Activated T-helper 17 cell treated with anti-CD3 and anti-CD28 coated beads, Interleukin-2, amount 50 U/mL, for 72 hours (primary cell): ENCODE measurements at regions not wholly inside any gene's neighbourhood (a gene's known extent, or its start where the extent isn't known, plus 50 kb on each side); places are given as distances from the start of the nearest gene placed in this dataset.
"Not testable (repeated sequence)": the region's sequence is repeated elsewhere in the genome, so short reads cannot be mapped to it uniquely, and the experiment has no call there.

Source experiments
- ATAC-seq: fragments of 150-1000 bp; cut with Tn5 transposase; replicated peaks from 2 replicates; pipeline ENCODE4 v1.10.0; 2021; ENCODE audit warnings: mild to moderate bottlenecking, moderate library complexity
- H3K27ac Mint-ChIP-seq: one replicate; pipeline ENCODE4 v1.8.0; 2022; ENCODE audit warnings: mixed read lengths
- H3K27me3 Mint-ChIP-seq: one replicate; pipeline ENCODE4 v1.8.0; 2022; ENCODE audit warnings: mixed read lengths
- H3K36me3 Mint-ChIP-seq: one replicate; pipeline ENCODE4 v1.8.0; 2022; ENCODE audit warnings: low read depth, mild to moderate bottlenecking, mixed read lengths
- H3K4me1 Mint-ChIP-seq: one replicate; pipeline ENCODE4 v1.8.0; 2022; ENCODE audit warnings: mixed read lengths
- H3K4me3 Mint-ChIP-seq: one replicate; pipeline ENCODE4 v1.8.0; 2022; ENCODE audit warnings: mild to moderate bottlenecking, mixed read lengths
- H3K9me3 Mint-ChIP-seq: one replicate; pipeline ENCODE4 v1.8.0; 2022; ENCODE audit warnings: mixed read lengths

GRCh38 chr16:77085981-77086380 is 105.0 kb upstream of the MON1B start:
- ATAC-seq = no peak
- Mint-ChIP-seq H3K4me1 (no peaks in the 10 kb centered on the region), H3K27ac (no peak overlapping the region), H3K36me3 (no peaks in the 10 kb centered on the region), H3K4me3 (no peak overlapping the region), H3K9me3 (no peaks in the 10 kb centered on the region), H3K27me3 (peaks cover 6% of the 10 kb centered on the region)

GRCh38 chr16:77090062-77090461 is 100.9 kb upstream of the MON1B start:
- no peak for ATAC-seq
- H3K4me3 Mint-ChIP-seq = no peak overlapping the region
- H3K27ac Mint-ChIP-seq = no peak overlapping the region
- H3K27me3 Mint-ChIP-seq = peaks cover 6% of the 10 kb centered on the region
- no peaks in the 10 kb centered on the region for H3K4me1 Mint-ChIP-seq
- no peaks in the 10 kb centered on the region for H3K36me3 Mint-ChIP-seq
- H3K9me3 Mint-ChIP-seq = no peaks in the 10 kb centered on the region

- Mint-ChIP-seq H3K27ac (no peak overlapping the region), H3K9me3 (no peaks in the 10 kb centered on the region)
Measured at GRCh38 chr16:77093309-77093708, 97.7 kb upstream of the MON1B start.

GRCh38 chr16:77093999-77094398 is 97.0 kb upstream of the MON1B start:
- H3K9me3 Mint-ChIP-seq = no peaks in the 10 kb centered on the region
- peaks cover 3% of the 10 kb centered on the region for H3K27me3 Mint-ChIP-seq
- H3K4me3 Mint-ChIP-seq = no peak overlapping the region
- no peaks in the 10 kb centered on the region for H3K4me1 Mint-ChIP-seq
- no peaks in the 10 kb centered on the region for H3K36me3 Mint-ChIP-seq
- no peak overlapping the region for H3K27ac Mint-ChIP-seq
- ATAC-seq = no peak

More at GRCh38 chr16:77093309-77093708, 97.7 kb upstream of the MON1B start:
- H3K4me3 Mint-ChIP-seq = no peak overlapping the region
- H3K4me1 Mint-ChIP-seq = no peaks in the 10 kb centered on the region
- no peaks in the 10 kb centered on the region for H3K36me3 Mint-ChIP-seq
- H3K27me3 Mint-ChIP-seq = peaks cover 3% of the 10 kb centered on the region
- no peak for ATAC-seq

GRCh38 chr16:77111056-77111565 is 79.9 kb upstream of the MON1B start:
- no peaks in the 10 kb centered on the region for H3K4me1 Mint-ChIP-seq
- no peaks in the 10 kb centered on the region for H3K9me3 Mint-ChIP-seq
- H3K27ac Mint-ChIP-seq = no peak overlapping the region
- no peak overlapping the region for H3K4me3 Mint-ChIP-seq
- no peaks in the 10 kb centered on the region for H3K36me3 Mint-ChIP-seq
- no peak for ATAC-seq
- peaks cover 6% of the 10 kb centered on the region for H3K27me3 Mint-ChIP-seq

GRCh38 chr16:77112746-77113145 is 78.2 kb upstream of the MON1B start:
- Mint-ChIP-seq H3K4me3 (no peak overlapping the region), H3K27me3 (peaks cover 8% of the 10 kb centered on the region), H3K4me1 (no peaks in the 10 kb centered on the region), H3K27ac (no peak overlapping the region), H3K36me3 (no peaks in the 10 kb centered on the region), H3K9me3 (no peaks in the 10 kb centered on the region)
- ATAC-seq = no peak

GRCh38 chr16:77113835-77114234 is 77.2 kb upstream of the MON1B start:
- Mint-ChIP-seq H3K27ac (no peak overlapping the region), H3K27me3 (peaks cover 13% of the 10 kb centered on the region), H3K4me1 (no peaks in the 10 kb centered on the region), H3K4me3 (no peak overlapping the region), H3K36me3 (no peaks in the 10 kb centered on the region), H3K9me3 (no peaks in the 10 kb centered on the region)
- no peak for ATAC-seq

GRCh38 chr16:77114361-77114760 is 76.6 kb upstream of the MON1B start:
- not testable (repeated sequence) for H3K36me3 Mint-ChIP-seq, H3K4me1 Mint-ChIP-seq, ATAC-seq, H3K4me3 Mint-ChIP-seq, H3K27ac Mint-ChIP-seq, H3K9me3 Mint-ChIP-seq
- peaks cover 13% of the 10 kb centered on the region for H3K27me3 Mint-ChIP-seq

- no peak for ATAC-seq
- H3K4me3 Mint-ChIP-seq = no peak overlapping the region
Measured at GRCh38 chr16:77116856-77117255, 74.1 kb upstream of the MON1B start.

GRCh38 chr16:77117707-77118106 is 73.3 kb upstream of the MON1B start:
- Mint-ChIP-seq H3K27me3 (peaks cover 23% of the 10 kb centered on the region), H3K9me3 (no peaks in the 10 kb centered on the region), H3K27ac (no peak overlapping the region), H3K4me3 (no peak overlapping the region), H3K36me3 (no peaks in the 10 kb centered on the region), H3K4me1 (no peaks in the 10 kb centered on the region)
- ATAC-seq = no peak

More at GRCh38 chr16:77116856-77117255, 74.1 kb upstream of the MON1B start:
- Mint-ChIP-seq H3K36me3 (no peaks in the 10 kb centered on the region), H3K27ac (no peak overlapping the region), H3K9me3 (no peaks in the 10 kb centered on the region), H3K27me3 (peaks cover 19% of the 10 kb centered on the region), H3K4me1 (no peaks in the 10 kb centered on the region)

GRCh38 chr16:77131398-77131797 is 59.6 kb upstream of the MON1B start:
- Mint-ChIP-seq H3K4me1 (no peaks in the 10 kb centered on the region), H3K27ac (no peak overlapping the region), H3K9me3 (no peaks in the 10 kb centered on the region), H3K4me3 (no peak overlapping the region), H3K36me3 (no peaks in the 10 kb centered on the region), H3K27me3 (peaks cover 14% of the 10 kb centered on the region)
- no peak for ATAC-seq

- Mint-ChIP-seq H3K36me3 (no peaks in the 10 kb centered on the region), H3K27me3 (peaks cover 18% of the 10 kb centered on the region), H3K4me1 (no peaks in the 10 kb centered on the region), H3K27ac (no peak overlapping the region), H3K9me3 (no peaks in the 10 kb centered on the region), H3K4me3 (no peak overlapping the region)
- no peak for ATAC-seq
Measured at GRCh38 chr16:77132051-77132618, 58.9 kb upstream of the MON1B start.

GRCh38 chr16:77133706-77134105 is 57.3 kb upstream of the MON1B start:
- Mint-ChIP-seq H3K27me3 (peaks cover 18% of the 10 kb centered on the region), H3K4me1 (no peaks in the 10 kb centered on the region), H3K27ac (no peak overlapping the region), H3K4me3 (no peak overlapping the region), H3K36me3 (no peaks in the 10 kb centered on the region), H3K9me3 (no peaks in the 10 kb centered on the region)
- ATAC-seq = no peak

GRCh38 chr16:77137045-77137444 is 53.9 kb upstream of the MON1B start:
- Mint-ChIP-seq H3K27ac (no peak overlapping the region), H3K36me3 (no peaks in the 10 kb centered on the region), H3K4me1 (no peaks in the 10 kb centered on the region), H3K27me3 (peaks cover 24% of the 10 kb centered on the region), H3K4me3 (no peak overlapping the region), H3K9me3 (no peaks in the 10 kb centered on the region)
- ATAC-seq = no peak
